Duodenal mucosa (tissue), 2 donors: ENCODE measurements at regions not wholly inside any gene's neighbourhood (a gene's known extent, or its start where the extent isn't known, plus 50 kb on each side); places are given as distances from the start of the nearest gene placed in this dataset.

Source experiments
- H3K27ac ChIP-seq: one replicate; pipeline ENCODE4 v1.7.0; 2013; ENCODE audit warnings: low read depth, low read length
- H3K27me3 ChIP-seq, 2 donors: one replicate each; pipeline ENCODE4 v1.7.0; 2013; ENCODE audit warnings: low read length in 2 of 2, control low read depth in 1 of 2; ENCODE audit not compliant: insufficient read depth in 2 of 2, control insufficient read depth in 1 of 2
- H3K36me3 ChIP-seq, 2 donors: one replicate each; pipeline ENCODE4 v1.7.0; 2013; ENCODE audit warnings: low read length in 2 of 2, control low read depth in 1 of 2; ENCODE audit not compliant: insufficient read depth in 2 of 2, control insufficient read depth in 1 of 2
- H3K4me1 ChIP-seq, 2 donors: one replicate each; pipeline ENCODE4 v1.7.0; 2013; ENCODE audit warnings: low read length in 2 of 2, control low read depth in 1 of 2; ENCODE audit not compliant: insufficient read depth in 2 of 2, control insufficient read depth in 1 of 2
- H3K4me3 ChIP-seq, 2 donors: one replicate each; pipeline ENCODE4 v1.7.0; 2013; ENCODE audit warnings: low read length in 2 of 2, low read depth in 1 of 2
- H3K9ac ChIP-seq, 2 donors: one replicate each; pipeline ENCODE4 v1.7.0; 2013; ENCODE audit warnings: low read length in 2 of 2, low read depth in 1 of 2
- H3K9me3 ChIP-seq, 2 donors: one replicate each; pipeline ENCODE4 v1.7.0; 2013; ENCODE audit warnings: low read length in 2 of 2, control low read depth in 1 of 2; ENCODE audit not compliant: control insufficient read depth in 1 of 2

DNA sequence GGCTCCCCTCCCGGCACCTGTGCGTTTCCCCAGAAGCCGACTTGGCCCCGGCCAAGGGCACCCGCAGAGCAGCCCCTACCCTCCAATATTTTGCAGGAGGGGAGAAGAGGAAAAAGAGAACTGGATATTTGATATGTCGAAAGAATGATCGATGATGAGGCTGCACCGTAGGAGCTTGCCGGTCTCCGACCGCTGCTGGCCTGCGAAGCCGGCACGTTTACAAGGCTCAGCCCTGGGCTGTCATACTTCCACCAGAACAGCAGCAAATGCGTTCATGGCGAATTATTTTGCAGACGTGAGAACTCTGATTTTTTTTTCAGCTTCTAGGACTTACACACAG is 296.7 kb downstream of the TFAP2C start:
- H3K27me3 ChIP-seq = peaks cover 41 to 51% of the 10 kb centered on the region in 2 donors
- no peak overlapping the region for H3K4me3 ChIP-seq
- no peak overlapping the region for H3K27ac ChIP-seq

DNA sequence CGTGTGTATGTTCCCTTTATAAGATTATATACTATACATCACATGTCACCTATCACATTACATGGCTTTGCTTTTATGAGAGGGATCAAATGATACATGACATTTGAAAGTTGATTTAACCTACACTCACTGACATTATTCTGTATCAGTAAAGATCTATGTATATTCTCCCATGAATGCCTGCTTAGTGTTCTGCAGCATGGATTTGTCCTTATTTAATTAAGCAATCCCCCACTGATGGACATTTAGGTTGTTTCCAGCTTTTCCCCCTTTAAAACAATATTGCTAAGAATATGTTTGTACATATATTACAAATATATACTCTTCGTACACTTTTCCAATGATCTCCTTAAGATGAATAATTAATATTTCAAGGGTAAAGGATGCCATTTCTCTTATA is 297.4 kb downstream of the TFAP2C start:
- Histone ChIP-seq H3K27me3 (peaks cover 41 to 51% of the 10 kb centered on the region in 2 donors), H3K27ac (no peak overlapping the region), H3K36me3 (no peaks in the 10 kb centered on the region), H3K9ac (no peak overlapping the region), H3K4me1 (no peaks in the 10 kb centered on the region), H3K4me3 (no peak overlapping the region), H3K9me3 (no peaks in the 10 kb centered on the region)

More for the DNA sequence above, 296.7 kb downstream of the TFAP2C start:
- no peaks in the 10 kb centered on the region for H3K4me1 ChIP-seq
- no peaks in the 10 kb centered on the region for H3K36me3 ChIP-seq
- no peak overlapping the region for H3K9ac ChIP-seq
- no peaks in the 10 kb centered on the region for H3K9me3 ChIP-seq

DNA sequence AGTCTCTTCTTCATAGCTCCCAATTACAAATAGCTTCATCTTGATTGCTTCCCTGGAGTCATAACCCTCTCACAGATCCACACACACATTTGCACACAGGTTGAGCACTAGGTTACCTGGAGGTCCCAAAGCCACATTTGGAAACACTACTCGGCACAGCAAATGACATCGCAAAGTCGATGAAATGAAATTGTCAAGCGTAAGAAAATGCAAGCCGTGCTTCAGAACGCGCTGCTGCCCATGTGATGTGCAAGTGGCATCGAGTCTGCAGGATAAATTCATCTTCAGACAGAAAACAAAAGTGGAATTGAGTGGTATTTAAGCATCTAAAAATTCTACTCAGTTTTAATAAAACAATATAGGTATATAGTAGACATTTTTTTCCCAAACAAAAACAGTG is 298.0 kb downstream of the TFAP2C start:
- Histone ChIP-seq H3K9ac (no peak overlapping the region), H3K9me3 (no peaks in the 10 kb centered on the region), H3K27me3 (peaks cover 41 to 51% of the 10 kb centered on the region in 2 donors), H3K36me3 (no peaks in the 10 kb centered on the region), H3K27ac (no peak overlapping the region), H3K4me1 (no peaks in the 10 kb centered on the region), H3K4me3 (no peak overlapping the region)

DNA sequence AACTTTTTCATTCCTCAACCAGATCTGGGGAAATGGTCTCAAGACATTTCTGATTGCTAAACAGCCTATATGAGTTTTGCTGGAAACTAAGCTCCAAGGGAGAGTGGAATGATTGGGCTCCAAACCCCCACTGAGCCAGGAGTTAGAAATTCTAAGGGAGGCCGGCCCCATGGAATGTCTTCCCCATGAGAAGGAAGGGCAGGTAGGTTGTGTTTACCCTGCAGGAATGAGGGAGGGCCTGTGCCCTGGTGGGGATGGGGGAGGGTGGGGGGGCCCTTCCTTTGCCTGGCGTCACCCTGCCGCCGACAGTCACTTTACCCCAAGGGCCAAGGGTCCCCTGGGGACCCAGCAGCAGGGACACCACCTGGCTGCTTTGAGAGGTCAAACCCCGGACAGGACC is 298.9 kb downstream of the TFAP2C start:
- H3K9me3 ChIP-seq = no peaks in the 10 kb centered on the region
- no peak overlapping the region for H3K9ac ChIP-seq

DNA sequence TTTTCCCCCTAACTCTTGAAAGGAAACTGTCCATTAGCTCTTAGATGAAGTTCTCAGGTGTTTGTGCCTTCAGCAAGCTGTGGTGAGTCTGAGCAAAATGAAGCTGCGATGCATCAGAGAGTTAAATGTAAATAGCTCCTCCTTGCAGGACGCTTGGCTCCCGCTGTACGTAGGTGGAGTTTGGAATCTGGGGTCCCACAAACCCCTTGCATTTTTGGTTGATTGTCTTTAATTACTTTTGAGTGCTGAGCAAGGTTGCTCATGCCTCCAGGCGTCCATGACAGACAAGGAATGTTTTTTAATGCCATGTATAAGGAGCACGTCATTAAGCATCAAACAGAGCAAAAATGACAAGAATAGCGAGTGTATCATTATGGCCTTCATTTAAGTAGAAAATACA is 300.5 kb downstream of the TFAP2C start:
- no peak overlapping the region for H3K4me3 ChIP-seq
- H3K27ac ChIP-seq = no peak overlapping the region
- no peaks in the 10 kb centered on the region for H3K9me3 ChIP-seq
- no peaks in the 10 kb centered on the region for H3K4me1 ChIP-seq
- peaks cover 34 to 37% of the 10 kb centered on the region in 2 donors for H3K27me3 ChIP-seq
- H3K9ac ChIP-seq = no peak overlapping the region
- H3K36me3 ChIP-seq = no peaks in the 10 kb centered on the region

More for the DNA sequence above, 298.9 kb downstream of the TFAP2C start:
- Histone ChIP-seq H3K27me3 (peaks cover 41 to 51% of the 10 kb centered on the region in 2 donors), H3K27ac (no peak overlapping the region), H3K4me3 (no peak overlapping the region), H3K36me3 (no peaks in the 10 kb centered on the region), H3K4me1 (no peaks in the 10 kb centered on the region)

DNA sequence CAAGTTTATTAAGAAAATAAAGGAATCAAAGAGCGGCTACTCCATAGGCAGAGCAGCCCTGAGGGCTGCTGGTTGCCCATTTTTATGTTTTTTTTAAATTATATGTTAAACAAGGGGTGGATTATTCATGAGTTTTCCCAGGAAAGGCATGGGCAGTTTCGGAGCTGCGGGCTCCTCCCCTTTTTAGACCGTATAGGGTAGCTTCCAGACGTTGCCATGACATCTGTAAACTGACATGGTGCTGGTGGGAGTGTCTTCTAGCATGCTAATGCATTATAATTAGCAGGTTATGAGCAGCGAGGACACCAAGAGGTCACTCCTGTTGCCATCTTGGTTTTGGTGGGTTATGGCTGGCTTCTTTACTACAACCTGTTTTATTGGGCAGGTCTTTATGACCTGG is 301.8 kb downstream of the TFAP2C start:
- Histone ChIP-seq H3K27me3 (peaks cover 22 to 27% of the 10 kb centered on the region in 2 donors), H3K4me3 (no peak overlapping the region), H3K4me1 (no peaks in the 10 kb centered on the region), H3K9ac (no peak overlapping the region), H3K9me3 (no peaks in the 10 kb centered on the region), H3K27ac (no peak overlapping the region), H3K36me3 (no peaks in the 10 kb centered on the region)

DNA sequence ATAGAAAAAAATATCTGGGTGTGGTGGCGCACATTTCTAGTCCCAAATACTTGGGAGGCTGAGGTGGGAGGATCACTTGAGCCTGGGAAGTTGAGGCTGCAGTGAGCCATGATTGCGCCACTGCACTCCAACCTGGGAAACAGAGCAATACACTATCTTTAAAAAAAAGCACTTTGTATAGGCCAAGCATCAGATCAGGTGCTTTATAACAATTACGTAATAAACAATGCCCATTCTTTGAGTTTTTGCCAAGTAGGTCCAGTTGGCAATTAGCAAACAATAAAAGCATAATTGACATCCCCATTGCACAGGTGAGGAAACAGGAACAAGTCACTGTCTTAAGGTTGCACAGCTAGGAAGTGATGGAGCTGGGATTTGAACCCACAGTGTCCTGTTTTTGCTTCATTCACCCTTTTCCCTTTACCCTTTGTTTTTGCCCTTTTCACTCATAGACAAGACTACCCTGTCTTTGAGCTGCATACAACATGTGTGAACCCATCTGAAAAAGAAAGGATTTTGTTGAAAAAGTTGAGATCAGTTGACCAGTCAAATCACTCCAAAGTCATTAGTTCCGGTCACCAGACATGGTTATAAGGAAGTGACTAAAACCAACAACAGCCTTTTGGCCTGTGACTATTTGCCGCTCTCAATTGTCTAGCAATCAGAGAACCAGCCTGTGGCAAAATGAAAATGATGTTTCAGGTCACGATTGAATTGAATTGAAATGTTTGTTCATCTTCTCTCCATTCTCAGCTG is 303.6 kb downstream of the TFAP2C start:
- H3K4me1 ChIP-seq = no peaks in the 10 kb centered on the region
- H3K36me3 ChIP-seq = no peaks in the 10 kb centered on the region
- H3K27me3 ChIP-seq = peaks cover 6 to 9% of the 10 kb centered on the region in 2 donors
- no peak overlapping the region for H3K9ac ChIP-seq
- H3K4me3 ChIP-seq = no peak overlapping the region
- no peak overlapping the region for H3K27ac ChIP-seq
- no peaks in the 10 kb centered on the region for H3K9me3 ChIP-seq

DNA sequence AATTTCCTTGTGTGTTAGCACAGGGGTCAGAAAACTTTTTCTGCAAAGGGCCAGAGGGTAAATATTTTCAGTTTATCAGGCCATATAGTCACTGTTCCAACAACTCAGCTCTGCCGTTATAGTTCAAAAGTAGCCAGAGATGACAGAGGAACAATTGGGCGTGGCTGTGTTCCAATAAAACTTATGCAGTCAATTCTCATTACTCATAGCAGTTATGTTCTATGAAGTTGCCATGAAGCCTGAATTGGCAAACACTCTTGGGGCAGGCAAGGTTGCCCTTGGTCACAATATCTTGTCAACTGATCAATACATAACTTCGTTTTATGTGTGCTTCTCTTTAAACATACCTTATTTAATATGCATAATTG is 304.2 kb downstream of the TFAP2C start:
- Histone ChIP-seq H3K4me1 (no peaks in the 10 kb centered on the region), H3K9me3 (no peaks in the 10 kb centered on the region), H3K27me3 (peaks cover 4 to 6% of the 10 kb centered on the region in 2 donors), H3K4me3 (no peak overlapping the region), H3K9ac (no peak overlapping the region), H3K27ac (no peak overlapping the region), H3K36me3 (no peaks in the 10 kb centered on the region)

- Histone ChIP-seq H3K36me3 (no peaks in the 10 kb centered on the region), H3K9ac (no peak overlapping the region), H3K9me3 (no peaks in the 10 kb centered on the region), H3K27ac (no peak overlapping the region), H3K4me1 (no peaks in the 10 kb centered on the region), H3K27me3 (no peaks in the 10 kb centered on the region), H3K4me3 (no peak overlapping the region)
Measured at GRCh38 chr20:56934888-56935287, 305.8 kb downstream of the TFAP2C start.

DNA sequence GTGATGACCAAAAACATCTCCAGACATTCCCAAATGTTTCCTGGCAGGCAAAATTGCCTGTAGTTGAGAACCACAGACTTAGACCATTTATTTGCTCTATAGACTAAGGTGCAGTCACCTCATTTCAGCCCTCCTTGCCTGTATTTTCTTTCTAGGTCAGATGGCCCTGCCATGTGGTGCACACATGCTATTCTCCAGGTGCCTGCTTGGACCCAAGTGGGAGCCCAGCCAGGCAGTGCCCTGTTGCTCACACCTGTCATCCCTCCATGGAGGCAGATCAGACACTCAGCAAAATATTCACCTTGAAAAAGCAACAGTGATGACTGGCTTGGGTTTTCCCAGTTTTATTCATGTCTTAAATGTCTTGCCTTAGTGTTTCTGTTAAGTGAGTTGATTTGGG is 311.4 kb downstream of the TFAP2C start:
- Histone ChIP-seq H3K27ac (no peak overlapping the region), H3K4me1 (peaks cover 0 to 6% of the 10 kb centered on the region in 2 donors), H3K9ac (no peak overlapping the region), H3K9me3 (no peaks in the 10 kb centered on the region), H3K4me3 (no peak overlapping the region), H3K27me3 (no peaks in the 10 kb centered on the region), H3K36me3 (no peaks in the 10 kb centered on the region)
